Gastrocnemius medialis (tissue), 4 donors: ENCODE measurements at regions not wholly inside any gene's neighbourhood (a gene's known extent, or its start where the extent isn't known, plus 50 kb on each side); places are given as distances from the start of the nearest gene placed in this dataset.

Experiments
- ATAC-seq, 2 donors: fragments of 150-250 bp; one replicate each; pipeline ENCODE4 v1.9.1; 2016
- DNase-seq, 2 donors: peaks; one replicate each; pipeline ENCODE4 v3.0.0-alpha.2; 2019
- H3K27ac ChIP-seq, 4 donors: fragments of 200-600 bp; sonication (generic); 1 replicate in 1 of 4; 2 replicates in 3 of 4; pipeline ENCODE4 v1.5.1; 2016 to 2018; ENCODE audit warnings: mild to moderate bottlenecking in 2 of 4, moderate library complexity in 1 of 4
- H3K27me3 ChIP-seq, 3 donors: fragments of 200-600 bp; sonication (generic) in 2 of 3; 1 replicate in 1 of 3; 2 replicates in 2 of 3; pipeline versions ENCODE4 v1.5.1 to v1.6.0; 2016 to 2019; ENCODE audit warnings: mild to moderate bottlenecking in 1 of 3, moderate library complexity in 1 of 3
- H3K36me3 ChIP-seq, 2 donors: fragments of 200-600 bp; sonication (generic) in 1 of 2; one replicate each; pipeline ENCODE4 v1.5.1; 2017 to 2018
- H3K4me1 ChIP-seq, 2 donors: fragments of 200-600 bp; sonication (generic) in 1 of 2; one replicate each; pipeline ENCODE4 v1.5.1; 2016 to 2017; ENCODE audit warnings: mild to moderate bottlenecking in 2 of 2
- H3K4me3 ChIP-seq, 4 donors: fragments of 200-600 bp; sonication (generic) in 3 of 4; 1 replicate in 1 of 4; 2 replicates in 3 of 4; pipeline ENCODE4 v1.5.1; 2016 to 2019; ENCODE audit warnings: mild to moderate bottlenecking in 2 of 4
- H3K9me3 ChIP-seq, 3 donors: fragments of 200-600 bp; sonication (generic) in 2 of 3; 1 replicate in 1 of 3; 2 replicates in 2 of 3; pipeline ENCODE4 v1.5.1; 2016 to 2019
- POLR2A ChIP-seq, 2 donors: fragments of 450-650 bp; IDR thresholded peaks; one replicate each; pipeline ENCODE4 v1.6.1; 2017; ENCODE audit warnings: antibody characterized with exemption in 2 of 2, mild to moderate bottlenecking in 2 of 2, moderate library complexity in 2 of 2
- in situ Hi-C, 4 donors: fragments of 200-750 bp; cut with MboI; loops; one replicate each; pipeline versions ENCODE4 v1.15.0 to v1.8.0; 2017; ENCODE audit warnings: low sequenced_read_pairs in 4 of 4
- intact Hi-C: fragments of 100-400 bp; cut with DNase I; formaldehyde crosslinking; loops from one replicate; pipeline ENCODE4 v1.15.1; 2023; ENCODE audit warnings: low total_unique reads
- TF ChIP-seq, protein P1 (sequence below), 5 experiments: fragments of 450-650 bp in 3 of 5; fragments of 200-600 bp in 2 of 5; sonication (generic) in 2 of 5; IDR thresholded peaks in 4 of 5; conservative IDR thresholded peaks in 1 of 5; 1 replicate in 4 of 5; 2 replicates in 1 of 5; pipeline ENCODE4 v1.5.1; 2016 to 2019; ENCODE audit warnings: antibody characterized with exemption in 5 of 5, mild to moderate bottlenecking in 3 of 5, moderate library complexity in 3 of 5

DNA sequence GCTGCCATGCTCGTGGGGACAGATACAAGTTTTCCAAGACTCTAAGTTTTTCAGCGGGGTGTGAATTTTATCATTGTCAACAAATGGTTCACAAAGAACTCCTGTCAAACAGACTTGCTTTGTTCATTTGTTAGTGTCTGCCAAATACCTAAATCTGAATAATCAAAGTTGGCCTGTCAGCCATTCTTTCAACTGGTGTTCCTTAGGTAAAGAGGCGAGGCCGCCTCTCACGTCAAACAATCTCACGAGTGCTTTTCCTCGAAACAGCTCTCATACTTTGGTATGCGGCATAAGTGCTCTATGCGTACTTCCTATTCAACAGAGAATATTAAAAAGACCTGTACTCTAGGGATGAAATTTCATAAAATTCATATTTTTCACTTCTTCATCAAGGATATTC lies 51.4 kb upstream of the KANK4 start:
- no peak for DNase-seq
- TF ChIP-seq, protein P1, sequence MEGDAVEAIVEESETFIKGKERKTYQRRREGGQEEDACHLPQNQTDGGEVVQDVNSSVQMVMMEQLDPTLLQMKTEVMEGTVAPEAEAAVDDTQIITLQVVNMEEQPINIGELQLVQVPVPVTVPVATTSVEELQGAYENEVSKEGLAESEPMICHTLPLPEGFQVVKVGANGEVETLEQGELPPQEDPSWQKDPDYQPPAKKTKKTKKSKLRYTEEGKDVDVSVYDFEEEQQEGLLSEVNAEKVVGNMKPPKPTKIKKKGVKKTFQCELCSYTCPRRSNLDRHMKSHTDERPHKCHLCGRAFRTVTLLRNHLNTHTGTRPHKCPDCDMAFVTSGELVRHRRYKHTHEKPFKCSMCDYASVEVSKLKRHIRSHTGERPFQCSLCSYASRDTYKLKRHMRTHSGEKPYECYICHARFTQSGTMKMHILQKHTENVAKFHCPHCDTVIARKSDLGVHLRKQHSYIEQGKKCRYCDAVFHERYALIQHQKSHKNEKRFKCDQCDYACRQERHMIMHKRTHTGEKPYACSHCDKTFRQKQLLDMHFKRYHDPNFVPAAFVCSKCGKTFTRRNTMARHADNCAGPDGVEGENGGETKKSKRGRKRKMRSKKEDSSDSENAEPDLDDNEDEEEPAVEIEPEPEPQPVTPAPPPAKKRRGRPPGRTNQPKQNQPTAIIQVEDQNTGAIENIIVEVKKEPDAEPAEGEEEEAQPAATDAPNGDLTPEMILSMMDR (IDR thresholded peaks at IDR 0.05 in 4 of 5, conservative IDR thresholded peaks at IDR 0.05 in 1 of 5) = no peak
- TF ChIP-seq POLR2A (IDR thresholded peaks at IDR 0.05) = no peak
- Histone ChIP-seq H3K36me3 (no peaks in the 10 kb centered on the region), H3K27me3 (no peaks in the 10 kb centered on the region), H3K4me3 (no peak overlapping the region), H3K4me1 (no peaks in the 10 kb centered on the region), H3K27ac (no peak overlapping the region), H3K9me3 (no peaks in the 10 kb centered on the region)
- in situ Hi-C loops (no loop called here), intact Hi-C loops (no loop called here)
- ATAC-seq = no peak

DNA sequence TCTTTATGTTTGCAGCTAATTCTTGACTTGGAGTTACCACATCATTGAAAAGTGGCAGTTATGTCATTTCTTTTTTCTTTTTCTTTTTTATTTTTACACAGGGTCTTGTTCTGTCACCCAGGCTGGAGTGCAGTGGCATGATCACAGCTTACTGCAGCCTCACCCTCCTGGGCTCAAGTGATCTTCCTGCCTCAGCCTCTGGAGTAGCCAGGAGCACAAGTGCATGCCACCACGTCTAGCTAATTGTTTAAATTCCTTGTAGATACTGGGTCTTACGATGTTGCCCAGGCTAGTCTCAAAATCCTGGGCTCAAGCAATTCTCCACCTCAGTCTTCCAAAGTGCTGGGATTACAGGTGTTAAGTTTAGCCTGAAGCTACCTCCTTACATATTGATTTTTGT lies 52.1 kb upstream of the KANK4 start:
- DNase-seq (no peak), ATAC-seq (no peak)
- Histone ChIP-seq H3K27ac (no peak overlapping the region), H3K9me3 (no peaks in the 10 kb centered on the region), H3K4me3 (no peak overlapping the region), H3K4me1 (no peaks in the 10 kb centered on the region), H3K36me3 (no peaks in the 10 kb centered on the region), H3K27me3 (no peaks in the 10 kb centered on the region)
- TF ChIP-seq, protein P1 (IDR thresholded peaks at IDR 0.05 in 4 of 5, conservative IDR thresholded peaks at IDR 0.05 in 1 of 5) = no peak
- intact Hi-C loops (no loop called here), in situ Hi-C loops (no loop called here)

DNA sequence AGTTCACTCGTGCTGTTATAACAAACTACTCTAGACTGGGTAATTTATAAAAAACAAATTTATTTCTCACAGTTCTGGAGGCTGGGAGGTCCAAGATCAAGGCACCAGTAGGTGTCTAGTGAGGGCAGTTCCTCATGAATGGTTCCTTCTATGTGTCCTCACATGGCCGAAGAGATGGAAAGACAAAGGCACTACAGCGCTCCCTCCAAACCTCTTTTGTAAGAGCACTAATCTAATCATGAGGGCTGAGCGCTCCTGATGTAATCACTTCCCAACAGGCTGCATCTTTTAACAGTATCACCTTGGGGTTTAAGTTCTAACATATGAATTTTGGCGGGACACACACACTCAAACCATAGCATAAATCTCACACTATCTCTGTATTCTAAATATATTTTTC lies 54.0 kb upstream of the KANK4 start:
- intact Hi-C loops (no loop called here), in situ Hi-C loops (no loop called here)
- TF ChIP-seq, protein P1 (IDR thresholded peaks at IDR 0.05 in 4 of 5, conservative IDR thresholded peaks at IDR 0.05 in 1 of 5) = no peak
- no peak for TF ChIP-seq POLR2A (IDR thresholded peaks at IDR 0.05)
- no peak for ATAC-seq
- no peaks in the 10 kb centered on the region for H3K27me3 ChIP-seq
- DNase-seq = no peak
- no peaks in the 10 kb centered on the region for H3K36me3 ChIP-seq
- no peaks in the 10 kb centered on the region for H3K9me3 ChIP-seq
- H3K4me3 ChIP-seq = no peak overlapping the region
- no peak overlapping the region for H3K27ac ChIP-seq
- no peaks in the 10 kb centered on the region for H3K4me1 ChIP-seq

DNA sequence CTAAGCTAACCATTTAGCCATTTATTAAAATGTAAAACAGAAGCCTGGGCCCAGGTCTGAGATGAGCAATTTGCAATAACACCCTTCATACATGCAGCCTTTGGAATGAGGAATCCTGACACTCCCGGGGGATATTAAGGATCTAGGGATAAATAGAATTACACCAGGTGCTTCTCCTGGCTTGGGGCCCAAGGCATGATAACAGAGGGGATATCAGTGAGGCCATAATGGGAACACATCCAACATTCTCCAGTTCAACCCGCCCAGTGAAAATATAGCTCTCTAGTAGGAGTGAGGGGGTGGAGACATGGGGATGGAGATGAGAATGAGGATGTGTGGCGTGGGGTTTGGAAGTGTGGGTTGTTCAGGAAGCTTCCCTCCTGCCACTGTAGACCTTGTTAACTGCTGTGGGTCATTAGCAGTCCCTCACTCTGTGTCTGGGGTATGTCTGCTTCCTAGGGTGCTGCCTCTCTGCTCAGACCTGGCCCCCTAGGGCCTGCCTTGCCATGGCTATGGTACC lies 57.9 kb upstream of the KANK4 start:
- no peaks in the 10 kb centered on the region for H3K9me3 ChIP-seq
- H3K4me1 ChIP-seq = no peaks in the 10 kb centered on the region
- no peaks in the 10 kb centered on the region for H3K36me3 ChIP-seq
- TF ChIP-seq, protein P1 (IDR thresholded peaks at IDR 0.05 in 4 of 5, conservative IDR thresholded peaks at IDR 0.05 in 1 of 5) = no peak
- no peak for TF ChIP-seq POLR2A (IDR thresholded peaks at IDR 0.05)
- no peak overlapping the region for H3K4me3 ChIP-seq
- H3K27ac ChIP-seq = no peak overlapping the region
- H3K27me3 ChIP-seq = no peaks in the 10 kb centered on the region
- intact Hi-C loops (no loop called here), in situ Hi-C loops (no loop called here)
- DNase-seq (no peak), ATAC-seq (no peak)

DNA sequence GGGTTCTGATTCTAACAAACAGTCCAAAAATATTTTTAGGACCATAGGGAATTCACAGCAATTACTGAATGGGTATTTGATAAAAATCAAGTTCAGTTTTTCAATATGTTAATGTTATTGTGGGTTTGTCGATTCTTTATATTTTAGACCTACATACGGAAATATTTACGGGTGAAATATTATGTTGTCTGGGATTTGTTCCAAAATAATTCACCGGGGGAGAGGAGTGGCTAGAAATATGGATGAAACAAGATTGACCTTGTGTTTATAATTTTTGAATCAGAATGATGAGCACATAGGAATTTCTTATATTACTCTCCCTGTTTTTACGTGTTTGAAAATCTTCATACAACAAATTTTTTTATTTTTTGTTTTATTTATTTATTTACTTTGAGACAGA lies 56.7 kb upstream of the USP1 start:
- H3K9me3 ChIP-seq = no peaks in the 10 kb centered on the region
- H3K27ac ChIP-seq = no peak overlapping the region
- ATAC-seq = no peak
- TF ChIP-seq, protein P1 (IDR thresholded peaks at IDR 0.05 in 4 of 5, conservative IDR thresholded peaks at IDR 0.05 in 1 of 5) = no peak
- TF ChIP-seq POLR2A (IDR thresholded peaks at IDR 0.05) = no peak
- intact Hi-C loops = no loop called here
- H3K27me3 ChIP-seq = no peaks in the 10 kb centered on the region
- no peaks in the 10 kb centered on the region for H3K36me3 ChIP-seq
- DNase-seq = no peak
- H3K4me1 ChIP-seq = no peaks in the 10 kb centered on the region
- in situ Hi-C loops = no loop called here
- H3K4me3 ChIP-seq = no peak overlapping the region
